DLD1 (cell line): ENCODE measurements at regions not wholly inside any gene's neighbourhood (a gene's known extent, or its start where the extent isn't known, plus 50 kb on each side); places are given as distances from the start of the nearest gene placed in this dataset.
"Not testable (repeated sequence)": the region's sequence is repeated elsewhere in the genome, so short reads cannot be mapped to it uniquely, and the experiment has no call there.

Experiments used
- in situ Hi-C: cut with HindIII; loops from 2 replicates; pipeline ENCODE4 v1.10.0; 2017; ENCODE audit warnings: low sequenced_read_pairs

DNA sequence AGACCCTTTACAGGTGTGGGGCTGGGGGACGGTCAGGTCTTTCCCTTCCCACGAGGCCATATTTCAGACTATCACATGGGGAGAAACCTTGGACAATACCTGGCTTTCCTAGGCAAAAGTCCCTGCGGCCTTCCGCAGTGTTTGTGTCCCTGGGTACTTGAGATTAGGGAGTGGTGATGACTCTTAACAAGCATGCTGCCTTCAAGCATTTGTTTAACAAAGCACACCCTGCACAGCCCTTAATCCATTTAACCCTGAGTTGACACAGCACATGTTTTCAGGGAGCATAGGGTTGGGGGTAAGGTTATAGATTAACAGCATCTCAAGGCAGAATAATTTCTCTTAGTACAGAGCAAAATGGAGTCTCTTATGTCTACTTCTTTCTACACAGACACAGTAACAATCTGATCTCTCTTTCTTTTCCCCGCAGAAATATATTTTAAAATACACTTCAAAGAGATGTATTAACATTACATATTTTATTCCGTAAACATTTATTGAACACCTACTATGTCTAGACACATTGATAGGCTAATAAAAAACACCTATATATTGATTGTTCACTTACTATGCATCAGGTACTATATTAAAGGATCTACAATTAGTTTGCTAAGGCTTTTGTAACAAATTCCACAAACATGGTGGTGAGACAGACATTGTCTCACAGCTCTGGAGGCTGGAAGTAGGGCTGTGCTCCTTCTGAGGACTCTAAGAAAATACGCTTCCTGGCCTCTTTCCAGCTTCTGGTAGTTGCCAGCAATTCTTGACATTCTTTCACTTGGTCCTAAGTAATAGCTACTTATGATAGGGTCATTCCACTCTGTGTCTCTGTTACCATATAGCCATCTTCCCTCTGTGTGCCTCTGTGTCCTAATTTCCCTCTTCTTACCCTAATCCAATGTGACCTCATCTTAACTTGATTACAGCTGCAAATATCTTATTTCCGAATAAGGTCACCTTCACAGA is 118.4 kb downstream of the SPP2 start:
- in situ Hi-C loops: not testable (repeated sequence)

DNA sequence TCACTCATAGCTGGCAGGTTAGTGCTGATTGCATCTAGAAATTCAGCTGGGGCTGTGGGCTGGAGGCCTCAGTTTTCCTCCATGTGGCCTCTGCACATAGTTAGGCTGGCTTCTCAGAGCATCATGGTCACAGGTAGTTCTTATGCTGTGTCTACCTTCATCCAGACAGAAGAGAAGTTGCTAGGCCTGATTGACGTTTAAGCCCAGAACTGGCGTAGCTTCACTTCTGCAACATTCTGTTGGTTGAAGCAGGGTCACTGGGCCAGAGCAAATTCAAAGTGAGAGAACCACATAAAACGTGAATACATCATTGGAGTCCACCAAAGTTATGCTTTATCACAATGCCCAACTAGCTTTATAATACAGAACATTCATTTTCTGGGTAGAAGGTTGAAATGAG is 116.0 kb downstream of the SPP2 start:
- in situ Hi-C loops: no loop called here

DNA sequence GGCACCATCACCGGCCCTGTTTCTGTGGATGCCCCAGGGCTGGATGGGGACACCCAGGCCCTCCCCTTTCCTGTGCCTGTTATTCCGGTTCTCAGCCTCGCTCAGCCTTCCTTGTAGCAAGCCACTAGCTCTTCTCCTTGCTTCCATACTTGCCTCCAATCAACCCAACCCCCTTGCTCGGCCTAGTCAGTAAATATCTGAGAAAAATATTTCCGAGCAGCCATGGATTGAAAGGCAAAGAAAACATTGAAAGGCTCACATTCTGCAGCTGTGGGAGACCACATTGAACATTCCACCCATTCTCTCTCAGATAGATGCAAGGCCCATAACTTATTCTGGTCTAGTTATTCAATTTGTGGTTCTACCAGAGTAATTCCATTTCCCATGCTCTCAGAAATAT is 114.9 kb downstream of the SPP2 start:
- in situ Hi-C loops: no loop called here

DNA sequence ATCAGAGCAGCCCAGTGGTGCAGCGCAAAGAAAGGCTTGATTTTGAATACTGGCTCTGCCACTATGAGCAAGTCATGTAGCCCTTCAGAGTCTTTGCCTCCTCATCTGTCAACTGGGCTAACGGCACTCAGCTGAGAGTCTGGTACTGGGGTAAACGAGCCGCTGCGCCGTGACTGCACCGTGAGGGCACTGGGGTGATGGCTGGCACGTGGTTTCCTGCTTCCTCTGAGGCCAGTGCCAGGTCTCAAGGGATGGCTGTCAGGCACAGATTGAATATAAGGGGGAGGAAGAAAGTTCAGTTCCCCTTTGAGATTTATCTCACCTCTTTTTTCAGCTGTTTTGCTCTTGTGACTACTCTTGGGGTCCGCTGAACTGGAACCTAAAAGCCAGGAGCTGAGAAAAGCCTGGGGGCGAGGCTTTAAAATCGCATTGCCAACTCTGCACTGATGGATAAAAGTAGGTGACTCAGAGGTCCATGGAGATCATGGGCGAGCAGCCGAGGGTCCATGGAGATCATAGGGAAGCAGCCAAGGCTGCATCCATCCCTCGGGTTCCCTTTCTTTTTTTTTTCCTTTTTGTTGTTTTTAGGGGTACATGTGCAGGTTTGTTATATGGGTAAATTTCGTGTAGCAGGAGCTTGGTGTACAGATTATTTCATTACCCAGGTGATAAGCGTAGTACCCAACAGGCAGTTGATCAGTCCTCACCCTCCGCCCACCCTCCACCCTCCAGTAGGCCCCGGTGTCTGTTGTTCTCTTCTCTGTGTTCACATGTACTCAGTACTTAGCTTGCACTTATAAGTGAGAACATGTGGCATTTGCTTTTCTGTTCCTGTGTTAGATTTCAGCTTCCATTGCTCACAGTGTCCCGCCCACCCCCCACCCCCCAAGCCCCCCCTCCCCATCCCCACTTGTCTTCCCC is 114.3 kb downstream of the SPP2 start:
- in situ Hi-C loops: no loop called here

DNA sequence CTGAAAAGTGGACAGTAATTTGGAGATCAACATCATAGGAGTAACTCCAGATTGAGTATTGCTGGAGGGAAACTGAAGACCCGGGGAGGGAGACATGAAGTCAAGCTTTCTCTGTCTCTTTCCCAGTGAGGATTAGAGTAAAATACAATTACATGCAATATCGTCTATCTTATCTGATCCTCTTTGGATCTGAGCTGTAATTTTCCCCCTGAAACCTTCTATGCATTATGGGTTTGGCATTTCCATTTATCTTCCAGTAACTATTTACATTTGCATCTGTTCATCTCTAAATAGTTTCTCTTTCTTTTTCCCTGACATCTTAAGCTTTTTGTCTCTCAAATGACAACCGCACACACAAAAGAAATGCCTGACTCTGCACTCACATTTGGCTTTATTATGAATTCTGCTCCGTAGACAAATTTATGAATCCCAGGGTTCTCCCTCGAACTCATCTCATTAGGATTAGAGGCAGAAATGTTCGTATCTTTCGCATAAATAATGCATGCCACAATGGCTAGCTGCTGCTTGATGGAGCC is 113.1 kb downstream of the SPP2 start:
- in situ Hi-C loops: no loop called here

DNA sequence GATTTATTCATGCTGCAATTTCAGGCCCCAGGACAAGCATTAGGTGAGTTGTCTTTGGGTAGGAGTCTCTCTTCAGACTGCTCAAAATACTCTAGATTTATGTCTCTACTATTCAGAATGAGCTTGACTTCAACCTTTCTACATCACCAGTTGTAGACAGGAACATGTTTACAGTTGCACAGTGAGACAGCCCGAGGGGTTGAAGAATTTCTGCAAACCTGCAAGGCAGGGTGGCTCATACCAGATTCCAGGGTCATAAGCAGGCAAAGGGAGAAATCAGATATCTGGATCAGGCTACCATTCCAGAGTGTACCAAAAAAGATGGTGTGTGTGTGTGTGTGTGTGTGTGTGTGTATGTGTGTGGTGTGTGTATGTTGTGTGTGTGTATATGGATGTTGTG is 112.4 kb downstream of the SPP2 start:
- in situ Hi-C loops: no loop called here

GRCh38 chr2:234161932-234162331 is 111.4 kb downstream of the SPP2 start:
- in situ Hi-C loops: no loop called here

DNA sequence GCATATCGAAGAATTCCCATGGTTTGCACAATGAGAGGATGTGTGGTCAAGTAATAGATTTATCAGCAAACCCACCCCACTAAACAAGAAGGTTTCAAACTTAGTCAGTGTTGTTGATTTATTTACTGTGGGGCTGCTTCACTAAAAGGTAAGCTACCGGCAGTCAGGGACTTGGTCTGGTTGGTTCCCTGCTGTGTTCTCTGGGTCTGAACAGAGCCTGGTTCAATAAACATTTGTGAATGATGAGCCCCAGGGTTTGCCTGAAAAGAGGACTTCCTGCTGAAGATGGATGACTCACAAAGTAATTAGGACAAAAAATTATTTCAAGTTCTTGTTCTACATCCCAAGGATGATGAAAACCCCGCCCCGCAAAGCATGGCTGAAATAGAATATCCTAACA is 108.3 kb downstream of the SPP2 start:
- in situ Hi-C loops: no loop called here

GRCh38 chr2:234157817-234158588 is 107.5 kb downstream of the SPP2 start:
- in situ Hi-C loops: no loop called here

DNA sequence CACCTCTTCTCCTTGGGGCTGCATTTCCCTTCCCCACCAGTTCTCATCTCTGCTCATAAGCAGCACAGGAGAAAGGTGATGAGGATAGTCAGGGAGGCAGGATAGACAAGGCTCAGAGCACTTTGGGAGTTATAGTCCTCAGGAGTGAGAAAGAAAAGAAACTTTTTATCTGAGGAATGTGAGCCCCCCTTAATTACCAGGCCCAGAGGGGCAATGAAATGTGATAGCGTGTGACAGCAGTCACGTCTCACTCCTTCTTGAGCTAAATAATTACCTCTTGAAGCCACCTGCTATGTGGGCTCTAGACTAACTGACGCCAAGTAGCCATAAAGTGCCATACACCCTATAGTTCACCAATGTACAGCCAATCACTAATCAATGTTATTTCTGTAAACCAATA is 105.8 kb downstream of the SPP2 start:
- in situ Hi-C loops: no loop called here

- in situ Hi-C loops: not testable (repeated sequence)
Measured at GRCh38 chr2:234152835-234153234, 102.3 kb downstream of the SPP2 start.

DNA sequence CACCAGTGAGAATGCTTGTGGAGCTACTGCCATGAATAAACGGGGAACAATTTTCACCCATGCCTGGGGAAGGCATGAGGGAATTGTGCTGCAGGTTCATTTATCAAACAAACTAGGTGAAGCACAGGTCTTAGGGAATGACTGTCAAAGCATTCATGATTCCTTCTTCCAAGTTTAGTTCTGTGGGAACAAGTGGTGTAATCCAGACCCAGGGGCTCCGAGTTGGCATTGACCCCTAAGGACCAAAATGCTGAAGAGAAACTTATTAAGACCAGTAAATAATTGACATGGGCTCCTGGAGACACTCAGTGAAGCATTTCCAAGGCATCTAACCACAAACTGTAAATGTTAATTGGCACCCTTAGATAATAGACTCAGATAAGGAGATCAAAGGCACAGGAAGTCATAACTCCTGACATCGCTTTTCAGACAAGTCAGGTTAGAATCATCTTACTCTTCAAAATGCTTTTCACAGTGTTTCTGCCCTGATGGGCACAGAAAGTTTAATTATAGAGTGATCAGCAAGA is 96.9 kb downstream of the SPP2 start:
- in situ Hi-C loops: no loop called here

- in situ Hi-C loops: no loop called here
Measured at GRCh38 chr2:234146087-234146826, 95.8 kb downstream of the SPP2 start.

DNA sequence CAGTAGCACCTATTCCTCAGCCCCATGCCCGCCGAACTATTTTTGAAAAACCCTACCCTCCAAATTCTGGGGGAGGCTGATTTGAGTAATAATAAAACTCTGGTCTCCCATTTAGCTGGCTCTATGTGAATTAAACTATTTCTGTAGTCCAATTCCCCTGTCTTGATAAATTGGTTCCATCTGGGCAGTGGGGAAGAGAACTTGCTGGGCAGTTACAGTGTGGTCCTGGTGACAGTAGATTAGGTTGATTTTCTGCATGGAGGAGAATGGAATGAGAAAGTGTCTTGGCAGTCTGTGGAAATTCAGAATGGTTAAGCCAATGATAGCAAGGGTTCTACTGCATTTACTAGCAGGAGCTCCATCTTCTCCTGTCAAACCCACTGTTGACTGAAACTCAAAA is 95.0 kb downstream of the SPP2 start:
- in situ Hi-C loops: no loop called here

GRCh38 chr2:234145057-234145456 is 94.6 kb downstream of the SPP2 start:
- in situ Hi-C loops: no loop called here

DNA sequence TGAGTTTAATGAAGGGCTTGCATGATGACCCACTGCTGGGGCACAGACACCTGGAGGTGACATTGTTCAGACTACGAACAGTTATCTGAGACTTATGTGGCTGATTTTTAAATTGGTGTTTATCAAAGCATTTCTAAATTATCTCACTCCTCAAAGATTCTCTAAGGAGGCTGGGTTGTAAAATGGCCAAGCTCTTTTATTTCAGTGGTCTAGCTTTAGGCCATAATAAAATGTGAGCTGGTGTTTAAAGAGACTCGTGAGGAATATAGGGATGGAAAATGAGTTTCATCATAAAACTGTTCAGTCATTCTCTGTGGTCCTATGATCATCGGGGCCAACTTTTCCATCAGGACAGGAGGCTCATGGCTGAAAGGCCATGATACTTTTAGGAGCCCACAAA is 93.4 kb downstream of the SPP2 start:
- in situ Hi-C loops: no loop called here

GRCh38 chr2:234142530-234142929 is 92.0 kb downstream of the SPP2 start:
- in situ Hi-C loops: no loop called here

GRCh38 chr2:234139755-234140154 is 89.3 kb downstream of the SPP2 start:
- in situ Hi-C loops: no loop called here

DNA sequence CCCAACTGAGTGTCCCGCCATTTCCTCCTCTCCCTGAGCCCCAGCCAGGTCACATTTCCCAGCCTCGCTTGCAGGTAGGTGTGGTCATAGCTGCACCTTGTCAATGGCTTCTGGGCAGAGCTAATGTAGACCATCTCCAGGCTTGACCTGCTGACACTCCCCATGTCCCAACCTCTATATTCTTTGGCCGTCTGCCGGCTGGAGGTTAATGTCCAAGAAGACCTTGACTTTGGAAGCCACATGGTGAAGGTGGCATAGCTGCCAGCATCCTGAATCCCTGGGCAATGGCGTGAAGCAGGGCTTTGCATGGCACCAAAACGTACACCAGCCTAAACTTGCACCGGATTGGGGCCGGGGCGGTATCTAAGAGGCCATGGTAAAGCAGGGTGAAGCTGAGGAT is 88.3 kb downstream of the SPP2 start:
- in situ Hi-C loops: no loop called here
